ENCODE measurements at regions not wholly inside any gene's neighbourhood (a gene's known extent, or its start where the extent isn't known, plus 50 kb on each side); places are given as distances from the start of the nearest gene placed in this dataset.
"Not testable (repeated sequence)": the region's sequence is repeated elsewhere in the genome, so short reads cannot be mapped to it uniquely, and the experiment has no call there.

- no peak overlapping the region for H3K4me3 ChIP-seq
- H3K27ac ChIP-seq = no peak overlapping the region
- no peak for TF ChIP-seq CTCF (IDR thresholded peaks at IDR 0.05)
- DNase-seq = no peak
- intact Hi-C loops (cut with DNase I; ENCODE audit: low total_unique reads) = no loop called here
- H3K9me3 ChIP-seq = no peaks in the 10 kb centered on the region
- no peaks in the 10 kb centered on the region for H3K4me1 ChIP-seq
- no peaks in the 10 kb centered on the region for H3K27me3 ChIP-seq
- H3K36me3 ChIP-seq = no peaks in the 10 kb centered on the region
Measured at GRCh38 chr6:74597840-74598239, 608.0 kb downstream of the COL12A1 start.

DNA sequence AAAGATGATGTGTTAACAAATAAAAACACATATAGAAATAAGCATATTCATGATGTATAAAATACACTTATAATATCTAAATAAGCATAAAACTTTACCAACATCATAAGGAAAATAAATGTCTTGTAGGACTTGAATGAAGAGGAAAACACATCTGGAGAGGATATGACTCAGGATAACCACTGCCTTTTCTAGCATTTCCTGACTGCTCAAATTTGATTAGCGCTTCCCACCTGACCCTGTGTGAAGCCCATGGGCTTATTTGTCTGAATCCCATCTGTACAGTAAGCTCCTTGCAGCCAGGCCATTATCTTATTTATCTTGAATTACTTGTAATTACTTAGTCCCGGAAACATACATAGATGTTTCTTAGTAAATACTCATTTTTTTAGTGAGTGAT is 608.6 kb downstream of the COL12A1 start:
- no peak for DNase-seq
- Histone ChIP-seq H3K4me1 (no peaks in the 10 kb centered on the region), H3K4me3 (no peak overlapping the region), H3K27me3 (no peaks in the 10 kb centered on the region), H3K27ac (no peak overlapping the region), H3K36me3 (no peaks in the 10 kb centered on the region), H3K9me3 (no peaks in the 10 kb centered on the region)
- intact Hi-C loops (cut with DNase I; ENCODE audit: low total_unique reads) = no loop called here
- no peak for TF ChIP-seq CTCF (IDR thresholded peaks at IDR 0.05)

- intact Hi-C loops (cut with DNase I; ENCODE audit: low total_unique reads) = no loop called here
- H3K27ac ChIP-seq = no peak overlapping the region
- no peaks in the 10 kb centered on the region for H3K9me3 ChIP-seq
- H3K27me3 ChIP-seq = no peaks in the 10 kb centered on the region
- H3K36me3 ChIP-seq = no peaks in the 10 kb centered on the region
- no peak for TF ChIP-seq CTCF (IDR thresholded peaks at IDR 0.05)
- no peak for DNase-seq
- no peaks in the 10 kb centered on the region for H3K4me1 ChIP-seq
- no peak overlapping the region for H3K4me3 ChIP-seq
Measured at GRCh38 chr6:74596588-74596987, 609.3 kb downstream of the COL12A1 start.

DNA sequence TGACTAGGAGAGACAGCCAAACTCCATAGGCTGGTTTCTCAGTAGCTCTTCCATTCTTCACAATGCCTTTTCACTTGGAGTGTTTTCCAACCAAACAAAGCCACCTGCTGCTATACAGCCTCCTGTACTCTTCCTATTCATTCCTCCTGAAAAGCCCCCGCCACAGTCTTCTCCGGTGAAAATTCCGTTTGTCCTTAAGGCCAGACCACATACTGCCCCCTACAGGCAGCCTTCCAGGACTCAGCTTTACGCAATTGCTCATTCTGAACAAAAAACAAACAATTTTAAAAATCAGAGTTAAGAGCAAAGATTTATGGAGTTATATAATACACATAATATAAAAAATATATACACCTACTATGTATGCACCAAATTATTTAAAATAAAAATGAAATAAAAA is 611.5 kb downstream of the COL12A1 start:
- DNase-seq; intact Hi-C loops (cut with DNase I; ENCODE audit: low total_unique reads): not testable (repeated sequence)

GRCh38 chr6:74588094-74588832 is 617.6 kb downstream of the COL12A1 start:
- H3K36me3 ChIP-seq = no peaks in the 10 kb centered on the region
- H3K4me1 ChIP-seq = no peaks in the 10 kb centered on the region
- DNase-seq = no peak
- intact Hi-C loops (cut with DNase I; ENCODE audit: low total_unique reads) = no loop called here
- no peaks in the 10 kb centered on the region for H3K27me3 ChIP-seq
- TF ChIP-seq CTCF (IDR thresholded peaks at IDR 0.05) = no peak
- no peaks in the 10 kb centered on the region for H3K9me3 ChIP-seq
- no peak overlapping the region for H3K4me3 ChIP-seq
- no peak overlapping the region for H3K27ac ChIP-seq

More for the DNA sequence above, 611.5 kb downstream of the COL12A1 start:
- H3K27me3 ChIP-seq, H3K4me3 ChIP-seq, H3K4me1 ChIP-seq, H3K27ac ChIP-seq, H3K9me3 ChIP-seq, H3K36me3 ChIP-seq: not testable (repeated sequence)

- H3K4me3 ChIP-seq = no peak overlapping the region
- H3K27me3 ChIP-seq = no peaks in the 10 kb centered on the region
- no peaks in the 10 kb centered on the region for H3K4me1 ChIP-seq
- H3K9me3 ChIP-seq = no peaks in the 10 kb centered on the region
- no peaks in the 10 kb centered on the region for H3K36me3 ChIP-seq
- intact Hi-C loops (cut with DNase I; ENCODE audit: low total_unique reads) = no loop called here
- no peak for TF ChIP-seq CTCF (IDR thresholded peaks at IDR 0.05)
- DNase-seq = no peak
- H3K27ac ChIP-seq = no peak overlapping the region
Measured at GRCh38 chr6:74587386-74587785, 618.5 kb downstream of the COL12A1 start.
